ENCODE measurements at regions not wholly inside any gene's neighbourhood (a gene's known extent, or its start where the extent isn't known, plus 50 kb on each side); places are given as distances from the start of the nearest gene placed in this dataset.
"Not testable (repeated sequence)": the region's sequence is repeated elsewhere in the genome, so short reads cannot be mapped to it uniquely, and the experiment has no call there.

- DNase-seq (ENCODE audit: low read depth), result no peak
- TF ChIP-seq CTCF (IDR thresholded peaks at IDR 0.05; ENCODE audit: insufficient read depth, low read depth, low read length, missing control alignments), result no peak
- no peak overlapping the region for H3K4me3 ChIP-seq (ENCODE audit: low read depth, low read length)
Measured at GRCh38 chr15:69924531-69924930, 173.2 kb downstream of the TLE3 start.

- no peak for DNase-seq (ENCODE audit: low read depth)
- no peak overlapping the region for H3K4me3 ChIP-seq (ENCODE audit: low read depth, low read length)
- no peak for TF ChIP-seq CTCF (IDR thresholded peaks at IDR 0.05; ENCODE audit: insufficient read depth, low read depth, low read length, missing control alignments)
Measured at GRCh38 chr15:69926006-69926405, 171.7 kb downstream of the TLE3 start.

- TF ChIP-seq CTCF (IDR thresholded peaks at IDR 0.05; ENCODE audit: insufficient read depth, low read depth, low read length, missing control alignments), result no peak
- H3K4me3 ChIP-seq (ENCODE audit: low read depth, low read length), result no peak overlapping the region
- DNase-seq (ENCODE audit: low read depth), result no peak
Measured at GRCh38 chr15:69926721-69927120, 171.0 kb downstream of the TLE3 start.

GRCh38 chr15:69928890-69929289 lies 168.8 kb downstream of the TLE3 start:
- not testable (repeated sequence) for H3K4me3 ChIP-seq (ENCODE audit: low read depth, low read length); DNase-seq (ENCODE audit: low read depth)

- TF ChIP-seq CTCF (IDR thresholded peaks at IDR 0.05; ENCODE audit: insufficient read depth, low read depth, low read length, missing control alignments), result no peak
- H3K4me3 ChIP-seq (ENCODE audit: low read depth, low read length), result no peak overlapping the region
- no peak for DNase-seq (ENCODE audit: low read depth)
Measured at GRCh38 chr15:69929905-69930630, 167.6 kb downstream of the TLE3 start.

GRCh38 chr15:69930754-69931153 lies 167.0 kb downstream of the TLE3 start:
- no peak overlapping the region for H3K4me3 ChIP-seq (ENCODE audit: low read depth, low read length)
- TF ChIP-seq CTCF (IDR thresholded peaks at IDR 0.05; ENCODE audit: insufficient read depth, low read depth, low read length, missing control alignments), result no peak
- no peak for DNase-seq (ENCODE audit: low read depth)

- DNase-seq (ENCODE audit: low read depth), result no peak
- TF ChIP-seq CTCF (IDR thresholded peaks at IDR 0.05; ENCODE audit: insufficient read depth, low read depth, low read length, missing control alignments), result no peak
- no peak overlapping the region for H3K4me3 ChIP-seq (ENCODE audit: low read depth, low read length)
Measured at GRCh38 chr15:69931156-69931555, 166.6 kb downstream of the TLE3 start.

All from GM12865 (cell line).